CD4-positive, CD25-positive, alpha-beta regulatory T cell (primary cell): ENCODE measurements at regions not wholly inside any gene's neighbourhood (a gene's known extent, or its start where the extent isn't known, plus 50 kb on each side); places are given as distances from the start of the nearest gene placed in this dataset.

Experiments used
- ATAC-seq, 2 donors: fragments of 150-1000 bp; cut with Tn5 transposase; one replicate each; pipeline ENCODE4 v1.10.0; 2021; ENCODE audit warnings: low read depth in 2 of 2, moderate number of reproducible peaks in 2 of 2, moderate library complexity in 1 of 2
- DNase-seq, 3 donors: peaks; one replicate each; pipeline versions ENCODE4 v3.0.0 to v3.0.0-alpha.2; 2012 to 2022; ENCODE audit warnings: mixed read lengths in 1 of 3
- H3K27ac ChIP-seq: one replicate; pipeline ENCODE4 v1.7.0; 2013; ENCODE audit warnings: mild to moderate bottlenecking, low read length; ENCODE audit not compliant: insufficient read depth, poor library complexity, severe bottlenecking
- H3K27me3 ChIP-seq: one replicate; pipeline ENCODE4 v1.7.0; 2013; ENCODE audit warnings: low read length; ENCODE audit not compliant: control insufficient read depth, insufficient read depth
- H3K36me3 ChIP-seq: one replicate; pipeline ENCODE4 v1.7.0; 2013; ENCODE audit warnings: mild to moderate bottlenecking, low read length, moderate library complexity; ENCODE audit not compliant: control insufficient read depth, insufficient read depth
- H3K4me1 ChIP-seq: 2 replicates; pipeline ENCODE4 v1.7.0; 2013; ENCODE audit warnings: mild to moderate bottlenecking, low read length; ENCODE audit not compliant: insufficient read depth, control insufficient read depth, poor library complexity, severe bottlenecking
- H3K4me3 ChIP-seq: one replicate; pipeline ENCODE4 v1.7.0; 2013; ENCODE audit warnings: low read depth, mild to moderate bottlenecking, low read length, moderate library complexity
- H3K9me3 ChIP-seq, 2 experiments: 1 replicate in 1 of 2; 2 replicates in 1 of 2; pipeline ENCODE4 v1.7.0; 2013; ENCODE audit warnings: low read length in 2 of 2, mild to moderate bottlenecking in 1 of 2, moderate library complexity in 1 of 2; ENCODE audit not compliant: control insufficient read depth in 2 of 2
- H3K27ac Mint-ChIP-seq, 3 donors: one replicate each; pipeline ENCODE4 v1.8.0; 2020 to 2022; ENCODE audit warnings: mild to moderate bottlenecking in 3 of 3, mixed read lengths in 3 of 3, moderate library complexity in 2 of 3
- H3K27me3 Mint-ChIP-seq: one replicate; pipeline ENCODE4 v1.8.0; 2022; ENCODE audit warnings: mild to moderate bottlenecking, mixed read lengths
- H3K36me3 Mint-ChIP-seq: one replicate; pipeline ENCODE4 v1.8.0; 2020; ENCODE audit warnings: mixed read lengths
- H3K4me1 Mint-ChIP-seq, 4 donors: one replicate each; pipeline ENCODE4 v1.8.0; 2020 to 2022; ENCODE audit warnings: mixed read lengths in 4 of 4, mild to moderate bottlenecking in 1 of 4
- H3K4me3 Mint-ChIP-seq, 4 donors: one replicate each; pipeline ENCODE4 v1.8.0; 2020 to 2022; ENCODE audit warnings: mild to moderate bottlenecking in 4 of 4, mixed read lengths in 4 of 4, moderate library complexity in 3 of 4
- H3K9me3 Mint-ChIP-seq, 7 donors: one replicate each; pipeline ENCODE4 v1.8.0; 2020 to 2022; ENCODE audit warnings: mixed read lengths in 7 of 7, mild to moderate bottlenecking in 3 of 7, moderate library complexity in 2 of 7

DNA sequence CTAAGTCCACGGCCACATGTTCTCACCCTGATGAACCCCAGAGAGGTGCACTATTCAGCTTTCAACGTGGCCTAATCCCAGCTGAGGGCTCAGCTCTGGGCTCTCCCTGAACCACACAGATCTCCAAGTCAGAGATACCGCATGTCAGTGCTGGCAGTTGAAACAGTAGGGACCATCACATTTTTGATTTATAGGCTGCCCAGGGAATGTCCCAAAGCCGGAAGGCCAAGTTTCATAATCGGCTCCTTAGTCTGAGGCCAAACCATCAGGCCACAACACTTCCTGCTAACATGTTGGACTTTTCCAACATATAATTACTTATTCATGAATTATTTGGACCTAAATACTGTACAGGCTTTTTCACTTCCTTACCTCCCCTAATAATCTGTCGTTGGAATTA is 91.9 kb upstream of the KLHL29 start:
- DNase-seq (no peak), ATAC-seq (no peak)
- H3K4me1 ChIP-seq: no peaks in the 10 kb centered on the region
- H3K27me3 ChIP-seq: no peaks in the 10 kb centered on the region
- no peak overlapping the region for H3K4me3 ChIP-seq
- peaks cover 14% of the 10 kb centered on the region for H3K27me3 Mint-ChIP-seq
- no peak overlapping the region for H3K4me3 Mint-ChIP-seq
- no peak overlapping the region for H3K27ac Mint-ChIP-seq
- no peaks in the 10 kb centered on the region for H3K4me1 Mint-ChIP-seq
- no peaks in the 10 kb centered on the region for H3K9me3 ChIP-seq
- H3K9me3 Mint-ChIP-seq: peaks cover 0 to 4% (median 0%) of the 10 kb centered on the region in 7 donors
- H3K36me3 Mint-ChIP-seq: no peaks in the 10 kb centered on the region
- no peaks in the 10 kb centered on the region for H3K36me3 ChIP-seq
- no peak overlapping the region for H3K27ac ChIP-seq

DNA sequence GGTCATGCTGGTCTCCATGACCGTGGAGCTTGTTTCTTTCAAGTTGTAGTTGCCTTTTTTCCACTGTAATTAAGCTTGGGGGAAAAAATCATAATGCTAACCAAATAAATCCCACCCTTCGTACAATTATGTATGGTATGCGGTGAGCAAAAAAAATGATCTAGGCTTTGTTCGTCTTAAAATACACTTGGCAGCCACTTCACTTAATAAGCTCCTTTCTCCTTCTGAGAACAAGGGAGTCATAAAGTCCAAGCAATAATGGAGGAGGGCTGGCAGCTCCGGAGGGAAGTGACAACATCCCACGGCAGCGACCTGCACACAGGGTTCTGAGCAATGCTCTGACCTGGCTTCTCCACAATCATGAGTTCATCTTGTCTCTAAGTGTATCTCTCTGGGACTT is 91.2 kb upstream of the KLHL29 start:
- Mint-ChIP-seq H3K4me3 (no peak overlapping the region), H3K9me3 (peaks cover 0 to 4% (median 0%) of the 10 kb centered on the region in 7 donors), H3K27ac (no peak overlapping the region), H3K4me1 (no peaks in the 10 kb centered on the region), H3K36me3 (no peaks in the 10 kb centered on the region), H3K27me3 (peaks cover 14% of the 10 kb centered on the region)
- no peaks in the 10 kb centered on the region for H3K4me1 ChIP-seq
- DNase-seq (no peak), ATAC-seq (no peak)
- H3K27me3 ChIP-seq: no peaks in the 10 kb centered on the region
- H3K36me3 ChIP-seq: no peaks in the 10 kb centered on the region
- H3K9me3 ChIP-seq: no peaks in the 10 kb centered on the region
- H3K4me3 ChIP-seq: no peak overlapping the region
- no peak overlapping the region for H3K27ac ChIP-seq

GRCh38 chr2:23294238-23294637 is 90.7 kb upstream of the KLHL29 start:
- H3K27me3 ChIP-seq: no peaks in the 10 kb centered on the region
- DNase-seq: no peak
- Mint-ChIP-seq H3K4me3 (no peak overlapping the region), H3K9me3 (peaks cover 0 to 4% (median 2%) of the 10 kb centered on the region in 7 donors), H3K4me1 (no peaks in the 10 kb centered on the region), H3K27ac (no peak overlapping the region), H3K27me3 (peaks cover 14% of the 10 kb centered on the region), H3K36me3 (no peaks in the 10 kb centered on the region)
- H3K27ac ChIP-seq: no peak overlapping the region
- ATAC-seq: no peak
- no peak overlapping the region for H3K4me3 ChIP-seq
- no peaks in the 10 kb centered on the region for H3K4me1 ChIP-seq
- H3K9me3 ChIP-seq: no peaks in the 10 kb centered on the region
- H3K36me3 ChIP-seq: no peaks in the 10 kb centered on the region

GRCh38 chr2:23296691-23297090 is 88.3 kb upstream of the KLHL29 start:
- ATAC-seq (no peak), DNase-seq (no peak)
- Histone ChIP-seq H3K9me3 (no peaks in the 10 kb centered on the region), H3K4me1 (no peaks in the 10 kb centered on the region), H3K27ac (no peak overlapping the region), H3K27me3 (no peaks in the 10 kb centered on the region), H3K36me3 (no peaks in the 10 kb centered on the region), H3K4me3 (no peak overlapping the region)
- H3K27ac Mint-ChIP-seq: no peak overlapping the region
- H3K27me3 Mint-ChIP-seq: peaks cover 19% of the 10 kb centered on the region
- peaks cover 0 to 3% (median 1%) of the 10 kb centered on the region in 7 donors for H3K9me3 Mint-ChIP-seq
- H3K36me3 Mint-ChIP-seq: no peaks in the 10 kb centered on the region
- H3K4me3 Mint-ChIP-seq: no peak overlapping the region
- H3K4me1 Mint-ChIP-seq: no peaks in the 10 kb centered on the region

DNA sequence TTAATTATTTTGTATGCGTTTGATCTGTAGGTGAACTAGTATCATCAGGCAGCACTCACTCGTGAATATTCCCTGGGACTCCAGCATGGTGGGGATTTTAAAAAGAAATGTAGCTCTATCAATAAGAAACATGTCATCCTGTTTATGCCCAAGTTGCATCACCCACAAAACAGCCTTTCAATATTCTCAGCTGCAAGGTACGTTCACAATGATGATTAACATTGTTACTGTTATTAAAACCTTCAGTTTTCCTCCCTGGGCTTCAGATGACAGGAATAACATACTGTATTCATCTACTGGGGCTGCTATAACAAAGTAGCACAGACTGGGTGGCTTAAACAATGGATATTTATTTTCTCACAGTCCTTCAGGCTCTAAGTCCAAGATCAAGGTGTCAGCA is 87.9 kb upstream of the KLHL29 start:
- Histone ChIP-seq H3K4me3 (no peak overlapping the region), H3K36me3 (no peaks in the 10 kb centered on the region), H3K4me1 (no peaks in the 10 kb centered on the region), H3K9me3 (no peaks in the 10 kb centered on the region), H3K27ac (no peak overlapping the region), H3K27me3 (no peaks in the 10 kb centered on the region)
- Mint-ChIP-seq H3K27me3 (peaks cover 19% of the 10 kb centered on the region), H3K36me3 (no peaks in the 10 kb centered on the region), H3K9me3 (peaks cover 0 to 3% (median 1%) of the 10 kb centered on the region in 7 donors), H3K4me1 (no peaks in the 10 kb centered on the region), H3K27ac (no peak overlapping the region), H3K4me3 (no peak overlapping the region)
- DNase-seq (no peak), ATAC-seq (no peak)

DNA sequence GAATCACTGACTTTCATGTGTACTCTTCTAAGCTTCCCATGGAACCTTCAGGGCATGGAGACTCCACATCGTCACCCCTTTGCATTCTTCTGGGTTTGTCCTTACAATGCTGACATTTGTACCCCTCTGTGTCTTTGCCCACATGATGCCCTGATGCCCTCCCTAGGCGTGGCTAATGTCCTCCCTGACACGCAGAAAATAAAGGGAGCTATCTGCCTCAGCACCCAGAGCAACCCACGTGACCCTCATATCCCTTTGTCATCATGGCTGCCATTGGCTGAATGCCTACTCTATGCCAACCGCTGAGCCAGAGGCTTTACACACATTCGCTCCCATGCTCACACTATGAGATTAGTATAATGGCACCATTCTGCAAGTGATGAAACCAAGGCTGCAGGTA is 86.4 kb upstream of the KLHL29 start:
- peaks cover 16% of the 10 kb centered on the region for H3K27me3 Mint-ChIP-seq
- ATAC-seq: no peak
- H3K36me3 Mint-ChIP-seq: no peaks in the 10 kb centered on the region
- H3K27ac Mint-ChIP-seq: no peak overlapping the region
- no peaks in the 10 kb centered on the region for H3K9me3 ChIP-seq
- DNase-seq: no peak
- no peak overlapping the region for H3K4me3 ChIP-seq
- H3K9me3 Mint-ChIP-seq: peaks cover 0 to 3% (median 1%) of the 10 kb centered on the region in 7 donors
- H3K4me1 ChIP-seq: no peaks in the 10 kb centered on the region
- no peaks in the 10 kb centered on the region for H3K4me1 Mint-ChIP-seq
- H3K36me3 ChIP-seq: no peaks in the 10 kb centered on the region
- H3K27me3 ChIP-seq: no peaks in the 10 kb centered on the region
- no peak overlapping the region for H3K4me3 Mint-ChIP-seq
- H3K27ac ChIP-seq: no peak overlapping the region

- Histone ChIP-seq H3K27me3 (no peaks in the 10 kb centered on the region), H3K4me1 (no peaks in the 10 kb centered on the region), H3K4me3 (no peak overlapping the region), H3K36me3 (no peaks in the 10 kb centered on the region), H3K9me3 (no peaks in the 10 kb centered on the region), H3K27ac (no peak overlapping the region)
- Mint-ChIP-seq H3K27me3 (peaks cover 14% of the 10 kb centered on the region), H3K4me3 (no peak overlapping the region), H3K4me1 (no peaks in the 10 kb centered on the region), H3K27ac (no peak overlapping the region), H3K36me3 (no peaks in the 10 kb centered on the region), H3K9me3 (peaks cover 0 to 3% (median 1%) of the 10 kb centered on the region in 7 donors)
- DNase-seq (no peak), ATAC-seq (no peak)
Measured at GRCh38 chr2:23299476-23300195, 85.3 kb upstream of the KLHL29 start.

- no peaks in the 10 kb centered on the region for H3K36me3 Mint-ChIP-seq
Measured at GRCh38 chr2:23301136-23301535, 83.8 kb upstream of the KLHL29 start.

More at GRCh38 chr2:23301136-23301535, 83.8 kb upstream of the KLHL29 start:
- H3K9me3 ChIP-seq: no peaks in the 10 kb centered on the region
- ATAC-seq (no peak), DNase-seq (no peak)
- no peaks in the 10 kb centered on the region for H3K36me3 ChIP-seq
- H3K4me3 ChIP-seq: no peak overlapping the region
- no peaks in the 10 kb centered on the region for H3K27me3 ChIP-seq
- Mint-ChIP-seq H3K4me3 (no peak overlapping the region), H3K4me1 (no peaks in the 10 kb centered on the region), H3K27ac (no peak overlapping the region), H3K9me3 (peaks cover 0 to 2% (median 1%) of the 10 kb centered on the region in 7 donors), H3K27me3 (peaks cover 16% of the 10 kb centered on the region)
- H3K27ac ChIP-seq: no peak overlapping the region
- no peaks in the 10 kb centered on the region for H3K4me1 ChIP-seq
